HCT116 (cell line): ENCODE measurements at regions not wholly inside any gene's neighbourhood (a gene's known extent, or its start where the extent isn't known, plus 50 kb on each side); places are given as distances from the start of the nearest gene placed in this dataset.

Experiments used
- ATAC-seq: fragments of 200-7000 bp; cut with Tn5 transposase; 2 replicates; pipeline ENCODE4 v1.9.1; 2020; ENCODE audit warnings: mild to moderate bottlenecking, moderate library complexity
- BruUV-seq: library from RNA; stranded (reverse); fragments of 400-500 nt; replicated peaks from 2 replicates; lab custom pipeline; 2021; lab: Mats Ljungman, UMichigan
- CTCF ChIA-PET: fragments of 300-600 bp; sonication (Branson Sonifier 250); formaldehyde crosslinking; loops from one replicate; lab custom pipeline; 2021; ENCODE audit warnings: antibody characterized with exemption; lab: Charles Lee
- POLR2A ChIA-PET: fragments of 300-600, 350-600 bp; sonication (Branson Sonifier 250); formaldehyde crosslinking; loops from one replicate; lab custom pipeline; 2021; ENCODE audit warnings: antibody characterized with exemption; lab: Charles Lee
- RAD21 ChIA-PET, 2 experiments: fragments of 300-600 bp; sonication (Branson Sonifier 250); formaldehyde crosslinking; loops; one replicate each; lab custom pipeline; 2023; ENCODE audit warnings: low total read pairs in 2 of 2; ENCODE audit not compliant: uncharacterized antibody in 2 of 2, unreplicated experiment in 2 of 2, low non-redundant PET in 1 of 2; lab: Charles Lee
- DNase-seq: peaks from one replicate; pipeline ENCODE4 v3.0.0-alpha.2; 2010; ENCODE audit warnings: low read depth, low spot score
- H2AFZ ChIP-seq: fragments of 200-600 bp; shearing (Covaris generic), sonication (generic); 2 replicates; pipeline ENCODE4 v1.6.1; 2017; ENCODE audit warnings: low read depth, mixed run types, mixed read lengths, antibody characterized with exemption, low read length; ENCODE audit not compliant: poor library complexity, severe bottlenecking
- H3K27ac ChIP-seq: 2 replicates; pipeline ENCODE4 v1.5.1; 2012; ENCODE audit warnings: low read depth, low read length
- H3K27me3 ChIP-seq: fragments of 200-600 bp; sonication (generic); 2 replicates; pipeline ENCODE4 v1.6.1; 2016; ENCODE audit warnings: mixed run types, low read length, mixed read lengths; ENCODE audit not compliant: insufficient read depth
- H3K36me3 ChIP-seq, 2 experiments: fragments of 200-500 bp in 1 of 2; fragments of 200-600 bp in 1 of 2; sonication (Bioruptor generic) in 1 of 2; sonication (generic) in 1 of 2; 2 replicates each; pipeline versions ENCODE4 v1.5.1 to v1.6.1; 2014 to 2016; ENCODE audit warnings: low read length in 2 of 2, inconsistent platforms in 1 of 2, mixed read lengths in 1 of 2, mixed run types in 1 of 2; ENCODE audit not compliant: insufficient read depth in 2 of 2, control insufficient read depth in 1 of 2
- H3K4me1 ChIP-seq, 2 experiments: fragments of 200-600 bp in 1 of 2; sonication (generic) in 1 of 2; 2 replicates each; pipeline versions ENCODE4 v1.5.1 to v1.6.1; 2012 to 2017; ENCODE audit warnings: low read length in 2 of 2, inconsistent platforms in 1 of 2, mild to moderate bottlenecking in 1 of 2, mixed read lengths in 1 of 2, mixed run types in 1 of 2, moderate library complexity in 1 of 2; ENCODE audit not compliant: insufficient read depth in 2 of 2, control insufficient read depth in 1 of 2
- H3K4me2 ChIP-seq: fragments of 200-600 bp; sonication (generic); 2 replicates; pipeline ENCODE4 v1.6.1; 2017; ENCODE audit warnings: mixed run types, low read length, mixed read lengths
- H3K4me3 ChIP-seq, 2 experiments: fragments of 200-600 bp in 1 of 2; sonication (generic) in 1 of 2; replicated peaks in 1 of 2; 2 replicates each; pipeline ENCODE4 v1.5.1; 2011 to 2016; ENCODE audit warnings: low read length in 2 of 2, control low read depth in 1 of 2, low read depth in 1 of 2, mild to moderate bottlenecking in 1 of 2, mixed read lengths in 1 of 2, mixed run types in 1 of 2
- H3K79me2 ChIP-seq: fragments of 200-600 bp; sonication (generic); 2 replicates; pipeline ENCODE4 v1.6.1; 2017; ENCODE audit warnings: mild to moderate bottlenecking, mixed run types, low read length, moderate library complexity, mixed read lengths; ENCODE audit not compliant: insufficient read depth
- H3K9ac ChIP-seq: fragments of 200-600 bp; sonication (generic); 2 replicates; pipeline ENCODE4 v1.6.1; 2016; ENCODE audit warnings: low read length, mixed read lengths
- H3K9me2 ChIP-seq: fragments of 200-600 bp; sonication (generic), shearing (Covaris generic); 2 replicates; pipeline ENCODE4 v1.6.1; 2017; ENCODE audit warnings: mixed run types, mild to moderate bottlenecking, moderate library complexity; ENCODE audit not compliant: insufficient read depth
- H3K9me3 ChIP-seq, 2 experiments: fragments of 200-500 bp in 1 of 2; fragments of 200-600 bp in 1 of 2; sonication (Bioruptor generic) in 1 of 2; sonication (generic) in 1 of 2; 2 replicates each; pipeline ENCODE4 v1.6.1; 2014 to 2017; ENCODE audit warnings: low read length in 2 of 2, mixed read lengths in 2 of 2, inconsistent platforms in 1 of 2, low read depth in 1 of 2, mild to moderate bottlenecking in 1 of 2, mixed run types in 1 of 2, moderate library complexity in 1 of 2; ENCODE audit not compliant: control insufficient read depth in 1 of 2, insufficient read depth in 1 of 2
- H4K20me1 ChIP-seq: fragments of 200-600 bp; sonication (generic), shearing (Covaris generic); 2 replicates; pipeline ENCODE4 v1.6.1; 2017; ENCODE audit warnings: mixed run types, mild to moderate bottlenecking, moderate library complexity; ENCODE audit not compliant: insufficient read depth
- ATF3 ChIP-seq: IDR thresholded peaks from 2 replicates; pipeline ENCODE4 v1.6.1; 2012
- CBX3 ChIP-seq: IDR thresholded peaks from 2 replicates; pipeline ENCODE4 v1.6.1; 2012; ENCODE audit warnings: low read depth
- CEBPB ChIP-seq: IDR thresholded peaks from 2 replicates; pipeline ENCODE4 v1.6.1; 2012; ENCODE audit warnings: low read depth
- EGR1 ChIP-seq: IDR thresholded peaks from 2 replicates; pipeline ENCODE4 v1.6.1; 2012; ENCODE audit warnings: low read depth
- EZH2 ChIP-seq: fragments of 200-600 bp; sonication (generic); IDR thresholded peaks from 2 replicates; pipeline ENCODE4 v1.6.1; 2017; ENCODE audit warnings: antibody characterized with exemption, mixed run types
- FOSL1 ChIP-seq: IDR thresholded peaks from 2 replicates; pipeline ENCODE4 v1.6.1; 2012; ENCODE audit warnings: low read depth
- JUND ChIP-seq: IDR thresholded peaks from 2 replicates; pipeline ENCODE4 v1.6.1; 2012
- MAX ChIP-seq: IDR thresholded peaks from 2 replicates; pipeline ENCODE4 v1.6.1; 2012
- POLR2A ChIP-seq: IDR thresholded peaks from 2 replicates; pipeline ENCODE4 v1.7.0; 2011; ENCODE audit warnings: borderline replicate concordance; ENCODE audit not compliant: insufficient read depth, insufficient read length; ENCODE audit errors: extremely low read depth
- POLR2AphosphoS5 ChIP-seq: IDR thresholded peaks from 2 replicates; pipeline ENCODE4 v1.6.1; 2011; ENCODE audit warnings: mild to moderate bottlenecking, low read depth, low read length, moderate library complexity
- RAD21 ChIP-seq: IDR thresholded peaks from 2 replicates; pipeline ENCODE4 v1.6.1; 2012; ENCODE audit warnings: low read depth, mild to moderate bottlenecking
- REST ChIP-seq: IDR thresholded peaks from 2 replicates; pipeline ENCODE4 v1.6.1; 2012; ENCODE audit warnings: low read depth
- SIN3A ChIP-seq: IDR thresholded peaks from 2 replicates; pipeline ENCODE4 v1.6.1; 2012; ENCODE audit warnings: low read depth
- SP1 ChIP-seq: IDR thresholded peaks from 2 replicates; pipeline ENCODE4 v1.6.1; 2012; ENCODE audit warnings: low read depth
- SRF ChIP-seq: IDR thresholded peaks from 2 replicates; pipeline ENCODE4 v1.6.1; 2012; ENCODE audit warnings: low read depth
- YY1 ChIP-seq: IDR thresholded peaks from 2 replicates; pipeline ENCODE4 v1.6.1; 2011; ENCODE audit warnings: low read length, low read depth, moderate library complexity, mild to moderate bottlenecking; ENCODE audit not compliant: insufficient replicate concordance; ENCODE audit errors: extremely low read depth
- ZNF274 ChIP-seq: fragments of 200-500 bp; sonication (Bioruptor generic); IDR thresholded peaks from 2 replicates; pipeline ENCODE4 v1.6.1; 2014; ENCODE audit warnings: mild to moderate bottlenecking, low read depth, low read length, inconsistent platforms
- intact Hi-C: fragments of 100-400 bp; cut with micrococcal nuclease; formaldehyde crosslinking; loops from 2 replicates; pipeline ENCODE4 v1.10.0; 2022

GRCh38 chr7:36015733-36016132 lies 137.3 kb upstream of the EEPD1 start:
- no peak overlapping the region for H2AFZ ChIP-seq
- H3K4me2 ChIP-seq = no peak overlapping the region
- H3K36me3 ChIP-seq = no peaks in the 10 kb centered on the region
- no TSS peak for BruUV-seq
- TF ChIP-seq MAX (no peak), CEBPB (no peak), SP1 (no peak), REST (no peak), ZNF274 (no peak)
- H3K9ac ChIP-seq = no peak overlapping the region
- no peaks in the 10 kb centered on the region for H3K79me2 ChIP-seq
- H3K9me2 ChIP-seq = no peaks in the 10 kb centered on the region
- intact Hi-C loops = no loop called here
- H3K4me1 ChIP-seq = no peaks in the 10 kb centered on the region
- no peak for DNase-seq
- ChIA-PET POLR2A (no interaction called here), RAD21 (no interaction called here), CTCF (no interaction called here)
- no peak overlapping the region for H3K4me3 ChIP-seq
- H3K27ac ChIP-seq = no peak overlapping the region
- H3K27me3 ChIP-seq = no peaks in the 10 kb centered on the region
- H3K9me3 ChIP-seq = no peaks in the 10 kb centered on the region
- no peak for ATAC-seq
- no peaks in the 10 kb centered on the region for H4K20me1 ChIP-seq

- Histone ChIP-seq H3K79me2 (no peaks in the 10 kb centered on the region), H4K20me1 (no peaks in the 10 kb centered on the region), H3K36me3 (no peaks in the 10 kb centered on the region), H3K9me3 (no peaks in the 10 kb centered on the region), H3K9me2 (no peaks in the 10 kb centered on the region), H3K27me3 (no peaks in the 10 kb centered on the region), H3K9ac (no peak overlapping the region), H3K4me2 (no peak overlapping the region), H2AFZ (no peak overlapping the region), H3K27ac (no peak overlapping the region), H3K4me3 (no peak overlapping the region), H3K4me1 (no peaks in the 10 kb centered on the region)
- intact Hi-C loops = no loop called here
- POLR2A ChIA-PET = no interaction called here
- DNase-seq (no peak), ATAC-seq (no peak)
- no TSS peak for BruUV-seq
- RAD21 ChIA-PET = no interaction called here
- CTCF ChIA-PET = no interaction called here
- TF ChIP-seq SIN3A (no peak), JUND (no peak), ATF3 (no peak), SRF (no peak), POLR2AphosphoS5 (no peak), POLR2A (no peak), CBX3 (no peak), FOSL1 (no peak), MAX (no peak), SP1 (no peak), EGR1 (no peak), RAD21 (no peak), EZH2 (no peak), YY1 (no peak)
Measured at GRCh38 chr7:36016648-36017047, 136.4 kb upstream of the EEPD1 start.
